ENCODE measurements at regions not wholly inside any gene's neighbourhood (a gene's known extent, or its start where the extent isn't known, plus 50 kb on each side); places are given as distances from the start of the nearest gene placed in this dataset.

DNA sequence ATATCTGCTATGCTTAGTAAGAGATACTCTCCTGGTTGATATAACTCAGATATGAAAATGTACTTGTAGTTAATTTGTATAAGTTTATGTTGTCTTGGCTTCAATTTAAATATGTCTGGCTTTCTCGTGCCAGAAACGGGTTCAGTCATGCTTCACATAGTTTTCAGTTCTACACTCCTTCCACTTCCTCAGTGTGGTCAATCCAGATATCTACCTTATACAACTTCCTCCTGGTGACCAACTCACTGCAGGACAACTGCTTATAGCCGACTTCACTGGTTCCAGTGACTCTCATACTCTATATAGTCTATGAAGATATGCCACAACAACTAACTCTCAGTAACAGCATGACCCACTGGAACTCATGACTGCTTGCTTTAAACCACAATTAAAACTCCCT lies 690.4 kb downstream of the SLCO4C1 start:
- no peaks in the 10 kb centered on the region for H3K36me3 ChIP-seq

DNA sequence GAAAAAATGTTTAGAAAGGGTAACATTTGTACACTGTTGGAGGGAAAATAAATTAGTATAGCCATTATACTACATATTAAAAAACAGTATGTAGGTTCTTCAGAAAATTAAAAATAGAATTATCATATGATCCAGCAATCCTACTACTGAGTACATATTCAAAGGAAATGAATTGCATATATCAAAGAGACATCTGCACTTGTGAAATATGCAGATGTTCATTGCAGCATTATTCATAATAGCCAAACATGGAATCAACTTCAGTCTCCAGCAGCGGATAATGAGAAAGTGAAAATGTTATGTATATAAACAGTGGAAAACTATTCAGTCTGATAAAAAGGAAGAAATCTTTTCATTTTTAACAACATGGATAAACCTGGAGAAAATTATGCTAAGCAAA lies 695.5 kb downstream of the SLCO4C1 start:
- no peak overlapping the region for H3K4me3 ChIP-seq
- no peak overlapping the region for H3K27ac ChIP-seq
- no peaks in the 10 kb centered on the region for H3K9me3 ChIP-seq
- no peaks in the 10 kb centered on the region for H3K4me1 ChIP-seq
- DNase-seq = no peak
- H3K27me3 ChIP-seq = peaks cover 0 to 3% of the 10 kb centered on the region in 2 donors
- intact Hi-C loops (cut with DNase I; ENCODE audit: low total_unique reads) = no loop called here
- TF ChIP-seq, protein P1, sequence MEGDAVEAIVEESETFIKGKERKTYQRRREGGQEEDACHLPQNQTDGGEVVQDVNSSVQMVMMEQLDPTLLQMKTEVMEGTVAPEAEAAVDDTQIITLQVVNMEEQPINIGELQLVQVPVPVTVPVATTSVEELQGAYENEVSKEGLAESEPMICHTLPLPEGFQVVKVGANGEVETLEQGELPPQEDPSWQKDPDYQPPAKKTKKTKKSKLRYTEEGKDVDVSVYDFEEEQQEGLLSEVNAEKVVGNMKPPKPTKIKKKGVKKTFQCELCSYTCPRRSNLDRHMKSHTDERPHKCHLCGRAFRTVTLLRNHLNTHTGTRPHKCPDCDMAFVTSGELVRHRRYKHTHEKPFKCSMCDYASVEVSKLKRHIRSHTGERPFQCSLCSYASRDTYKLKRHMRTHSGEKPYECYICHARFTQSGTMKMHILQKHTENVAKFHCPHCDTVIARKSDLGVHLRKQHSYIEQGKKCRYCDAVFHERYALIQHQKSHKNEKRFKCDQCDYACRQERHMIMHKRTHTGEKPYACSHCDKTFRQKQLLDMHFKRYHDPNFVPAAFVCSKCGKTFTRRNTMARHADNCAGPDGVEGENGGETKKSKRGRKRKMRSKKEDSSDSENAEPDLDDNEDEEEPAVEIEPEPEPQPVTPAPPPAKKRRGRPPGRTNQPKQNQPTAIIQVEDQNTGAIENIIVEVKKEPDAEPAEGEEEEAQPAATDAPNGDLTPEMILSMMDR (IDR thresholded peaks at IDR 0.05) = no peak
- TF ChIP-seq POLR2A (IDR thresholded peaks at IDR 0.05) = no peak
- no peaks in the 10 kb centered on the region for H3K36me3 ChIP-seq

More for the DNA sequence above, 690.4 kb downstream of the SLCO4C1 start:
- H3K4me1 ChIP-seq = no peaks in the 10 kb centered on the region
- intact Hi-C loops (cut with DNase I; ENCODE audit: low total_unique reads) = no loop called here
- H3K4me3 ChIP-seq = no peak overlapping the region
- H3K27me3 ChIP-seq = no peaks in the 10 kb centered on the region
- no peak for DNase-seq
- no peak overlapping the region for H3K27ac ChIP-seq
- no peaks in the 10 kb centered on the region for H3K9me3 ChIP-seq
- no peak for TF ChIP-seq POLR2A (IDR thresholded peaks at IDR 0.05)
- TF ChIP-seq, protein P1 (IDR thresholded peaks at IDR 0.05) = no peak

DNA sequence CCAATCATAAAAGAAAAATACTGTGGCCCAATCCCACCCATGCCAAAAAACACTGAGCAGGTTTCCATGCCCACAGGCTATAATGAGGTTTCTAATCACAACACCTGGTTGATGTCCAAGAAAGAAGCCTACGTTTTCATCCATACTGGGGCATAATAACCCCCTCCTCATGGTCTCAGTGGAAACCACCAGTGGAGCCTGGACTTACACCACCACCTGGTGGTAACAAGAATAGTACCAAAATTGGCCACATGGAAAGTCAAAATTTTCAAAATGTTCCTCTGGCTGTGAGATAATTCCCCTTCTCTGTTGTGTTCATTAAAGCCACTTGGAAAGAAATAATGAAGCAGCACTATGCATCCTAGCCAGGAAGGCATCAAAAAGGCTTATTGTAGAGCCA lies 687.3 kb upstream of the ST8SIA4 start:
- H3K27ac ChIP-seq = no peak overlapping the region
- H3K36me3 ChIP-seq = no peaks in the 10 kb centered on the region
- no peaks in the 10 kb centered on the region for H3K4me1 ChIP-seq
- H3K9me3 ChIP-seq = no peaks in the 10 kb centered on the region
- H3K4me3 ChIP-seq = no peak overlapping the region
- no peak for DNase-seq
- intact Hi-C loops (cut with DNase I; ENCODE audit: low total_unique reads) = no loop called here
- TF ChIP-seq, protein P1 (IDR thresholded peaks at IDR 0.05) = no peak
- no peak for TF ChIP-seq POLR2A (IDR thresholded peaks at IDR 0.05)
- no peaks in the 10 kb centered on the region for H3K27me3 ChIP-seq

DNA sequence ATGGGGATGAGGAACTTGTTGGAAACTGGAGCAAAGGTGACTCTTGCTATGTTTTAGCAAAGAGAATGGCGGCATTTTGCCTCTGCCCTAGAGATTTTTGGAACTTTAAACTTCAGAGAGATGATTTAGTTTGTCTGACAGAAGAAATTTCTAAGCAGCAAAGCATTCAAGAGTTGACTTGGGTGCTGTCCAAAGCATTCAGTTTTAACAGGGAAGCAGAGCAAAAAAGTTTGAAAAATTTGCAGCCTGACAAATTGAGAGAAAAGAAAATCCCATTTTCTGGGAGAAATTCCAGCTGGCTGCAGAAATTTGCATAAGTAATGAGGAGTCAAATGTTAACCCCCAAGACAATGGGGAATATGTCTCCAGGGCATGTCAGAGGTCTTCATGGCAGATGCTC lies 682.3 kb upstream of the ST8SIA4 start:
- no peak for TF ChIP-seq POLR2A (IDR thresholded peaks at IDR 0.05)
- TF ChIP-seq, protein P1 (IDR thresholded peaks at IDR 0.05) = no peak
- Histone ChIP-seq H3K36me3 (no peaks in the 10 kb centered on the region), H3K4me3 (no peak overlapping the region), H3K4me1 (no peaks in the 10 kb centered on the region), H3K9me3 (no peaks in the 10 kb centered on the region), H3K27ac (no peak overlapping the region), H3K27me3 (no peaks in the 10 kb centered on the region)
- intact Hi-C loops (cut with DNase I; ENCODE audit: low total_unique reads) = no loop called here
- DNase-seq = no peak

DNA sequence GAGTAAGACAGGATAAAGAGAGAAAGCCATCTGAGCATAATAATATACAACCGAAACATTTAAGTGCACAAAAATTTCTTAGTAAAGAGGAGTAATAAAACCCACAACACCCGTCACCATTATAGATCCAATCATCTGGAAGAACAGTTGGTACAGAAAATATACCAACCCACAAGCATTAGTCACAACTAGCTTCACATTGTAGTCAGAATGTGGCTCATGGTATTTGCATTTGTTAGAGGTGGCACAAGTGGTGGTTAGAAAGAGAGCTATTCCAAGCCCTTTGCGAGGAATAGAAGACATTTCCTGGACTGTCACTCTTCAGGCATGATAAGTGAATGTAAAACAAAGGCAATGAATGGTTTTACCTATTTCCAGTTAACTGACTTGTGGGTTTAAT lies 677.5 kb upstream of the ST8SIA4 start:
- Histone ChIP-seq H3K36me3 (no peaks in the 10 kb centered on the region), H3K4me1 (no peaks in the 10 kb centered on the region), H3K27ac (no peak overlapping the region), H3K4me3 (no peak overlapping the region), H3K27me3 (no peaks in the 10 kb centered on the region), H3K9me3 (no peaks in the 10 kb centered on the region)
- intact Hi-C loops (cut with DNase I; ENCODE audit: low total_unique reads) = no loop called here
- TF ChIP-seq, protein P1 (IDR thresholded peaks at IDR 0.05) = no peak
- TF ChIP-seq POLR2A (IDR thresholded peaks at IDR 0.05) = no peak
- DNase-seq = no peak

Measured in uterus (tissue), 3 donors.